ENCODE measurements at regions not wholly inside any gene's neighbourhood (a gene's known extent, or its start where the extent isn't known, plus 50 kb on each side); places are given as distances from the start of the nearest gene placed in this dataset.

DNA sequence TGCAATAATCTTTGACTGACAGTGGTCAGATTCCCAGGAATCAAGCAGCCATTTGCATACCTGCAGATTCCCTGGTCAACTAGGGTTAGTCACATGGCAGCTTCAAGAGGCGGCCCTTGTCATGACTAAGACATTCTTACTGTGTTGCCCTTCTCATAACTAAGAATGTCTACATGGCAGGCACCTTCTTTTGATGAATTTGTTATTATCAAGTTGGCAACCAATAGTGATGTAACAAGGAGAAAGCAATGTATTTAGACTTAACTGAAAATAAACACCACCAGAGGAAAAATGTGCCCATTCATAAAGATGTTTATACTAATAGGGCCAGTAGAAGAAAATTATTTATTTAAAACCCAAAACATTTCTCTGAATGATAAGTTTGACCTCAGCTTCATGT lies 215.6 kb downstream of the TLE1 start:
- Mint-ChIP-seq H3K9me3 (ENCODE audit: unreplicated experiment) (no peaks in the 10 kb centered on the region), H3K4me3 (ENCODE audit: unreplicated experiment) (no peak overlapping the region), H3K27me3 (ENCODE audit: unreplicated experiment) (peaks cover 2% of the 10 kb centered on the region), H3K36me3 (ENCODE audit: unreplicated experiment) (no peaks in the 10 kb centered on the region), H3K4me1 (ENCODE audit: low read depth, unreplicated experiment) (peaks cover 6% of the 10 kb centered on the region), H3K27ac (ENCODE audit: unreplicated experiment) (no peak overlapping the region)
- TF ChIP-seq CTCF (IDR thresholded peaks at IDR 0.05; ENCODE audit: partially characterized antibody, unreplicated experiment): no peak
- no peak for DNase-seq

DNA sequence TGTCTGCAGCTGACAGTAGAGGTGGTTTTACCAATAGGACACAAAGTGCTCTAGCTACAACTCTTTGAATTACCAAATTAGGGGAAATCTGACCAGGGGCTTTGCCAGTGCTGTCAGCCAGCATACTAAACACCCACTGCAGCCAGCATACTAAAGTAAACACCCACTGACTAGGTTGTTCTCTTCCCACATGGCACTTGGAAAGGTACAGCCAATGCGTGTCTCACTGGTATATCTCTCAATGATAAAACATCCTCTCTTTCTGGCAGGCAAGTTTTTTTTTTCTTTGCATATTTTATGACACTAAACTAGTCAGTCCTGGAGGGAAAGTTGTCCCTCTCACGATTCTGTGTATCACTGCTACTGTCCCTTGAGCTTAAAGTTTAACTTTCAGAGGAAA lies 216.1 kb downstream of the TLE1 start:
- TF ChIP-seq CTCF (IDR thresholded peaks at IDR 0.05; ENCODE audit: partially characterized antibody, unreplicated experiment): no peak
- H3K4me1 Mint-ChIP-seq (ENCODE audit: low read depth, unreplicated experiment): peaks cover 6% of the 10 kb centered on the region
- H3K9me3 Mint-ChIP-seq (ENCODE audit: unreplicated experiment): no peaks in the 10 kb centered on the region
- no peak for DNase-seq
- no peaks in the 10 kb centered on the region for H3K36me3 Mint-ChIP-seq (ENCODE audit: unreplicated experiment)
- no peak overlapping the region for H3K27ac Mint-ChIP-seq (ENCODE audit: unreplicated experiment)
- H3K4me3 Mint-ChIP-seq (ENCODE audit: unreplicated experiment): no peak overlapping the region
- H3K27me3 Mint-ChIP-seq (ENCODE audit: unreplicated experiment): peaks cover 2% of the 10 kb centered on the region

GRCh38 chr9:81472701-81473100 lies 216.6 kb downstream of the TLE1 start:
- H3K4me1 Mint-ChIP-seq (ENCODE audit: low read depth, unreplicated experiment): peaks cover 6% of the 10 kb centered on the region
- DNase-seq: peak; percentile 17
- no peaks in the 10 kb centered on the region for H3K9me3 Mint-ChIP-seq (ENCODE audit: unreplicated experiment)
- no peak overlapping the region for H3K4me3 Mint-ChIP-seq (ENCODE audit: unreplicated experiment)
- no peak for TF ChIP-seq CTCF (IDR thresholded peaks at IDR 0.05; ENCODE audit: partially characterized antibody, unreplicated experiment)
- H3K36me3 Mint-ChIP-seq (ENCODE audit: unreplicated experiment): no peaks in the 10 kb centered on the region
- peaks cover 2% of the 10 kb centered on the region for H3K27me3 Mint-ChIP-seq (ENCODE audit: unreplicated experiment)
- peak overlapping the region; percentile 82 for H3K27ac Mint-ChIP-seq (ENCODE audit: unreplicated experiment)

DNA sequence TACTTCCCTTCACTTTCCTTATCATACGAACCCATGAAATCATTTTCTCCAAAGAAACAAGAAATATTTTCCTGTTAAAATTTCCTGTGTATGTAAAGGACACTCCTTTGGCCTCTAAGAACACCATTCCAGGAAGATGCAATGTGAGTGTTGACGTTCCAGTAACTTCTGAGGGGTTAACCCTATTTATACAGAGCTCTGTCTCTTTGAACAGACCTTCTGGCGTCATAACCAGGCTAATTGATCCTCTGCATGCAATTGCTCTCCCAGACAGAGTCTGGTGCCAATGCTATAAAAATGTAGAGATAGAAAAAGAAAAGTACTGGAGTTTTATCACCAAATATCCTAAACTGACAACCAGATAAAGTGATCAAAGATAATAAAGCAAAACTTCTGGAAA lies 218.5 kb downstream of the TLE1 start:
- Mint-ChIP-seq H3K36me3 (ENCODE audit: unreplicated experiment) (no peaks in the 10 kb centered on the region), H3K4me3 (ENCODE audit: unreplicated experiment) (no peak overlapping the region), H3K27ac (ENCODE audit: unreplicated experiment) (no peak overlapping the region), H3K4me1 (ENCODE audit: low read depth, unreplicated experiment) (peaks cover 6% of the 10 kb centered on the region), H3K9me3 (ENCODE audit: unreplicated experiment) (no peaks in the 10 kb centered on the region), H3K27me3 (ENCODE audit: unreplicated experiment) (peaks cover 2% of the 10 kb centered on the region)
- no peak for DNase-seq
- no peak for TF ChIP-seq CTCF (IDR thresholded peaks at IDR 0.05; ENCODE audit: partially characterized antibody, unreplicated experiment)

DNA sequence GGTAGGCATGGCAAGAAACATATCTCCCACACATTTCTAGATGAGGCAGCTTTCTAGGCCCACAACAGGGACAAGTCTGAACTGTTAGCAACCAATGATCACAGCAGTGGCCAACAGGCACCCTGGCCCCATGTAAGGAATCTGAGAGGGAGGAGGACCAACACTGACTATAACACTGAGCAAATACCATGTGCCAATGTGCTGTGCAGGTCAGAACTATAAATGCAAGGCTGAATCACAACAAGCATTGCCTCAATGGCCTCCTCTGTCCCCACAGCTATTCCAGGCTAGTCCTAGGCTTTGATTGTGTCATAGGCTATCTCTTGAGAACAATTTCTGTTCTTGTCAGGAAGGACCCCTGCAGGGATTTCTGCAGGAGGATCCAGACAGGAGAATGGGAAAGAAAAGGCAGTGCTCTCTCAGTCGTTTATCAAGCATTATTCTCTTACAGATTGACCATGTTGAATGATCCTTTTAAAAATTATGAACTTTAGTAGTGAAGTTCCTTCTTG lies 221.2 kb downstream of the TLE1 start:
- Mint-ChIP-seq H3K4me3 (ENCODE audit: unreplicated experiment) (no peak overlapping the region), H3K9me3 (ENCODE audit: unreplicated experiment) (no peaks in the 10 kb centered on the region), H3K27ac (ENCODE audit: unreplicated experiment) (no peak overlapping the region), H3K4me1 (ENCODE audit: low read depth, unreplicated experiment) (peaks cover 5% of the 10 kb centered on the region), H3K36me3 (ENCODE audit: unreplicated experiment) (no peaks in the 10 kb centered on the region), H3K27me3 (ENCODE audit: unreplicated experiment) (peaks cover 2% of the 10 kb centered on the region)
- no peak for TF ChIP-seq CTCF (IDR thresholded peaks at IDR 0.05; ENCODE audit: partially characterized antibody, unreplicated experiment)
- DNase-seq: no peak
